NCI-H1105 treated with DMSO at 0.1 percent for 48 hours (cell line): ENCODE measurements at regions not wholly inside any gene's neighbourhood (a gene's known extent, or its start where the extent isn't known, plus 50 kb on each side); places are given as distances from the start of the nearest gene placed in this dataset.
A peak's percentile ranks its signal among the peaks of the same experiment; 100 is the strongest.

ENCODE experiments used
- DNase-seq: peaks from one replicate; lab custom pipeline; 2025; lab: John Stamatoyannopoulos, UW

- DNase-seq, result no peak
Measured at GRCh38 chr7:9981742-9982349, 991.8 kb upstream of the PHF14 start.

GRCh38 chr7:9983048-9983447 lies 990.6 kb upstream of the PHF14 start:
- DNase-seq, result no peak

GRCh38 chr7:10015687-10016086 lies 958.0 kb upstream of the PHF14 start:
- DNase-seq, result no peak

DNA sequence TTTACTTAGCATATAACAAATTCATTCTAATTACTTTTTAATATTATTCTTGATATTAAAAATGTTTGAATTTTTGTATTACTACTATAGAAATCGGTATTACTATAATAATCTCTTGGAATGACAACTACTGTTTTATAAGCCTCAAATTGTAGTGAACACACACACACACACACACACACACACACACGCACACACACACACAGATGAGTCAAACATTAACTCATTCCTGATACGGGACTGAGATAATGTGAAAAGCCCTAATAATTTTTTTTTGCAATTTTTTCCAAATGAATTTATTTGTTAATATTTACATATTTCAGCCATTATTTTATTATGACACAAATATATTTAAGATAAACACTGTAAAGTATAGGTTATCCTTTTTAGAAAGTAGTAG lies 951.2 kb upstream of the PHF14 start:
- DNase-seq, result no peak

DNA sequence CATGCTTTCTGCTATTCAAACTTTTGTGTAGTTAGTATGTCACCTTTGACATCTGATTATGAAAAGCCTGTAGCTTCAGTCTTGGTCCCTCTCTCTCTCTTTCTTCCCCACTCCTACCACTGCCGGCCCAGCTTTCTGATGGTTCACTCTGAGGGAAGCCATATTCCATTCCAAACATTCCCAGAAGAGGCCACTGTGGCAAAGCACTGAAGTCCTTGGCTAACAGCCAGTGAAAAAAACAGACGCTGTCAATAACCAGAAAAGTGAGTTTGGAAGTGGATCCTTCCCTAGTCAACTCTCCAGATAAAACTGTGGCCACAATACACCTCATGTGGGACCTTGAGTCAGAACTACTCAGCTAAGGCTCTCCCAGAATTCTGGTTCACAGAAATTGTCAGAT lies 950.7 kb upstream of the PHF14 start:
- DNase-seq, result peak; percentile 66

DNA sequence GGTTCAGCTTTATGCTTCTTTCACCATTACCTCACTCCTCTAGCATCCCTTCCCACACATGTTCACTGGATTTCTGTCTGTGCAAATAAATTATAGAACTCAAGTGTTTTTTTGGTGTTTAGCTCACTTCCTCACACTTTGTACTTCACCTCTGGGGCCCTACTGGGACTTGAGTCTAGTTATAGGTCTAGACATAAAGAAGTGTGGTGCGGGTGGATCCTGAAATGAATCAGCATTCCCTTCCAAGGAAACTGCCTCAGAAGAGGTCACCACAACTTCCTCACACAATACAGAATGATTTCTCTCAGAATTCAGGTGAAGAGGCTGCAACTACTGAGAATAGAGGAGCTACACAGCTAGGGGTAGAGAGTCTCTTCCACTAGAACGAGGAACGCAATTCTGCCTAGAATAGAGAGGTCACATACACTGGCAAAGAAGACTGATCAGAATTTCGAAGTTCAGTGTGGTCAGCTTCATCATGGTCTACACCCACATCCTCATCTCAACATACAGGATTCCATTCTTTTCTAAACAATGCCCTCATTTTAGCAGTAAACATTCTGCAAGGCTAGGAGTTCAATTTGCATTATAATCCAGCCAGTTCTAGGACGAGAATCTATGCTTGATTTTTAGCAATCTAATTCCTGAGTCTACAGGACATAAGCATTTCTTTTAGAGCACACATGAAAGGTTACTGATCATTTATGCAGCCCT lies 938.7 kb upstream of the PHF14 start:
- no peak for DNase-seq

GRCh38 chr7:10036693-10037092 lies 937.0 kb upstream of the PHF14 start:
- DNase-seq, result no peak

GRCh38 chr7:10038351-10038750 lies 935.3 kb upstream of the PHF14 start:
- DNase-seq, result no peak

GRCh38 chr7:10040674-10041073 lies 933.0 kb upstream of the PHF14 start:
- no peak for DNase-seq

GRCh38 chr7:10070899-10071298 lies 902.8 kb upstream of the PHF14 start:
- DNase-seq, result no peak

DNA sequence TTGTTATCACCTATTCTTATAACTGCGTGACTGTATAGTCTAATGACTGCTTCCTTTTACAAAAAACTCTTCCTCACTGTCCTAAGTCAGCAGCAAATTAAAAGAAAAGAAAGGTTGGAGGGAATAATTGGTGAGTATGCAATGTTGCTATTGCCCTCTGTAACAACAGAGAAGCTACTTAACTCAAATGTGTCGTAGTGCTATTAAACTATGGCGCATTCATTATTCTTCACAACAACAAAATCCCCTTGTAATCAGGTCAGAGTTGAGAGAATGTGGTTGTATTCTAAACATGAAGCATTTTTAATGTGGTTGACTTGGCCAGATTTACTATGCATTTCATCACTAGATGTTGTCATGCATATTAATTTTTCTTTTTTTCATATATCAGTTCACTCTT lies 897.8 kb upstream of the PHF14 start:
- no peak for DNase-seq

GRCh38 chr7:10076660-10077300 lies 896.9 kb upstream of the PHF14 start:
- DNase-seq, result no peak

DNA sequence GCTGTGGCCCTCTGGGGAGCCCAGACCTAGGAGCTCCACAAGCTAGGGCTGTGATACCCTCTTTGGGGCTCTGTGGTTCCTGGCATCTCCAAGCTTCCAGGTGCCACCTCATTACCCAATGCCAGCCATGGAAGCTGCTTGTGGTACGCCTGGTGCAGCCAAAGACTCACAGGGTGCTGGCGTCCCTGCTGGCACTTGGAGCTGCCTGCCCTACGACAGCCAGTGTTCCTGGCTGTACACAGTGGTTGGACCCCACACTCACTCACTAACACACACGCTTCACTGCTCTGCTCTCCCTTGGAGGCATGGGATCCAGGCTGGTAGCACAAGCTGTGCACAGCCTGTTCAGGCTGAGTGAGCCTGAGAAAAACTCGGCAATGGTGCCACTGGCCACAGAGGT lies 894.1 kb upstream of the PHF14 start:
- no peak for DNase-seq

GRCh38 chr7:10082896-10083295 lies 890.8 kb upstream of the PHF14 start:
- no peak for DNase-seq

- no peak for DNase-seq
Measured at GRCh38 chr7:10083766-10084165, 889.9 kb upstream of the PHF14 start.

DNA sequence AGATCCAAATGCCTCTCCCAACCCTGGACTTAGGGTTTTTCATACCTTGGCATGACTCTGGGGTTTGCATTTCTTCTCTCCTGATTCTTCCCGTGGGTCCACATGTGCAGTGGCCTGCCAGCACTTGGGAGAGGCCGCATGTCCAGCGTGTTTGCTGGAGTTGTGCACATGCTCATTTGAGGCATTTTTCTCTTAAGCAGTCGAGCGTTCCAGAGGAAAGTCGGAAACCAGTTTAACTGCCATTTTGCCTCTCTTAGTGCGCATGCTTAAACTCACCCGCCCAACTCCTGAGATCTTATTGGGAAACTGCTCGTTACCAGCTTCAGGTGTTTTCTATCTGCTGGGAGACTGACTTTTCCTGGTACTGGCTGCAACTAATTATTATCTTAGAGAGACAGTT lies 888.4 kb upstream of the PHF14 start:
- DNase-seq, result no peak

DNA sequence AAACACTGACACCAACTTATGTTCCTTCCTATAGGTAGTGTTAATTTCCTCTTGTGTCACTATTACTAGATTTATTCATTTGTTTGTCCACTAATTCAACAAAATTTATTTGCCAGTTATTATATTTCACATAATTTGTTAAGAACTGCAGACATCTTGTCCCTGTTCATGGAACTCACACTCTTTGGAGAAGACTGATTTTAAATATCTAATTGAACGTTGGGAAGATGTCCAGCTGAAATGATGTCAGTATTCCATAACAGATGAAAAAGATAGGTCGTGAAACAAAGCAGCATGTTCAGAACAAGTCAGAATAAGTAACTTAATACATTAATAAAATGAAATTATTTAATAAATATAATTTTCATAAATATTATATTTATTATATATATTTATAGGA lies 873.1 kb upstream of the PHF14 start:
- DNase-seq, result no peak

DNA sequence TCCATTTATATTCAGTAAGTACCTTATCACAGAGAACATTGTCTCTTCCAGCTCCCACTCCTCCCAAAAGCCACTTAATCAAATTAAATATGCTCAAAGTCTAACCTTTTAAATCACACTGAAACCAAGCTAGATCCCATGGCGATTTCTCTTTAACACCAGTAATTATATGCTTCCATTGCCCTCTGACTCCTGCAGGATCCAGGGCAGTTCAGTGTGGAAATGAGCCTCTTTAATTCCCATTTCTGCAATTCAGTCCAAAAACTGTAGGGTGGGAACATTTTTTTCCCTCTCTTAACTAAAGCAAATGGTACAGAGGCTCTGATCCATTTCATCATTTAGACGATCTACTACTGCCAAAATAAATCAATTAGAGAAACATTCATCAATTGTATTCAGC lies 872.3 kb upstream of the PHF14 start:
- no peak for DNase-seq

DNA sequence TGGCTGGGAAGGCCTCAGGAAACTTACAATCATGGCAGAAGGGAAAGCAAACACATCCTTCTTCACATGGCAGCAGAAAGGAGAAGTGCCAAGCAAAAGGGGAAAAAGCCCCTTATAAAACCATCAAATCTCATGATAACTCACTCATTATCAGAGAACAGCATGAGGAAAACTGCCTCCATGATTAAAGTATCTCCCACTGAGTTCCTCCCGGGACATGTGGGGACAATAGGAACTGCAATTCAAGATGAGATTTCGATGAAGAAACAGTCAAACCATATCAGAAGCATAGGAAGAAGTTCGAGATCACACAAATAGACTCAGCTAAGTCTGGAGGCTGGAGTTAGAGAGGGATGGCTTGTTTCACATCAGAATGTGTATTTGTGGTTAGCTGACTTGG lies 869.4 kb upstream of the PHF14 start:
- no peak for DNase-seq

DNA sequence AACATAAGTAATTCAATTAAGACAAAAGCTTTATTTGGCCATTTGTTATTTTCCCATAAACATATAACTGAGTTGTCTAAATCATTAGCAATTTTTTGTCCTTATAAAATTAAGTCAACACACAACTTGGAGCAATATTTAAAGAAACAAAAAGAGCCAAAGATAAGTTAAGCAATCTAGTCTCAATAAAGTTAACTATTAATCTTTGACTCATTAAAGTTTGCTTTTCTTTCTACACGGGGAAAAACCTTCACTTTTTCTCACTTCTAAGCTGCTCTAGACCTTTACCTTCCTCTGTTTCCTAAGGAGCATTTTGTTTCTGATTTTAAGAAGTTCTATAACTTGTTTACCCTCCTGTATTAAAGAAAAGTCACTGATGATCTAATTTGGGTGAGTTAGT lies 867.1 kb upstream of the PHF14 start:
- DNase-seq, result no peak

- no peak for DNase-seq
Measured at GRCh38 chr7:10116511-10116910, 857.2 kb upstream of the PHF14 start.

GRCh38 chr7:10117815-10118214 lies 855.9 kb upstream of the PHF14 start:
- DNase-seq, result no peak

DNA sequence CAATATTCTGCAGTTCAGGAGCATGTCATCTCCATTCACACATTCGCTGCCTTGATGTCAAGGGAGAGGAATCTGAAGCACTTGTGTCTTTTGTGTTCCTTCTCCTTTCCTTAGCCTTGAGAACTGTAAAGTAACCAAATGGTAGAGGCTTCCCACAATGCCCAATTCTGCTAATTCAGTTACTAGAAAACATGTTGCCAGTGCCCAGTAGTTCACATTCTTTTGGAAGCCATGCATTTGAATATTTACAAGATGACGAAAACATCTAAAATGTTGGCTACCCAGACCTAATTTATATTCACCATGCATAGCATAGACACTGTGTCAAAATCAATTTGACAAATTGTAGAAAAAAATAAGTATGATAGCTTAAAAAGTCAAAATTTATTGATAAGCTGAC lies 852.7 kb upstream of the PHF14 start:
- no peak for DNase-seq

DNA sequence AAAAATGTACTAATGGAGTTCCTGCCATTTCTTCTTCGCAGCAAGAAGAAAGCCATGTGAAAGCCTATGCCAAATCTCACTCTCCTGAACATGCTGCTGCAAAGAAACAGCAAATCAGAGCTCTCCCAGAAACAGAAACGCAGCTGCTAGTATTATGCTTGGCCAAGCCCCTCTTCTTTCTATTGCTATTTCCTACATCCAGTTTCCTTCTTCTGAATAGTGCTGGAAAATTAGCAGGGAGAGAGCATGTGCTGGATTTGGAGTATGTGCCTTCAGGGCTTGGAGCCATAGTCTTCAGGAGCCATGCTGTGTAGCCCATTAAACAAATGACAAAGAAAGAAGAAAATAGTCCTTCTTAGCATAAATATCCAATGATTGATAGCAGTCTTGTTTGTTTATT lies 852.0 kb upstream of the PHF14 start:
- peak; percentile 96 for DNase-seq
